Calu3 (cell line): ENCODE measurements at regions not wholly inside any gene's neighbourhood (a gene's known extent, or its start where the extent isn't known, plus 50 kb on each side); places are given as distances from the start of the nearest gene placed in this dataset.

Experiments
- BruUV-seq: library from RNA; stranded (reverse); fragments of 400-500 nt; replicated peaks from 2 replicates; lab custom pipeline; 2021; lab: Mats Ljungman, UMichigan
- CTCF ChIA-PET: fragments of 300-600 bp; sonication (Branson Sonifier 250); formaldehyde crosslinking; loops from one replicate; lab custom pipeline; 2022; ENCODE audit warnings: antibody characterized with exemption; lab: Charles Lee
- DNase-seq: peaks from one replicate; pipeline ENCODE4 v3.0.0; 2022
- H3K27ac Mint-ChIP-seq: one replicate; pipeline ENCODE4 v1.8.0; 2022; ENCODE audit warnings: mixed read lengths; ENCODE audit not compliant: unreplicated experiment
- H3K27me3 Mint-ChIP-seq: one replicate; pipeline ENCODE4 v1.8.0; 2022; ENCODE audit warnings: mixed read lengths; ENCODE audit not compliant: unreplicated experiment
- H3K36me3 Mint-ChIP-seq: one replicate; pipeline ENCODE4 v1.8.0; 2022; ENCODE audit warnings: mild to moderate bottlenecking, moderate library complexity, mixed read lengths; ENCODE audit not compliant: insufficient read depth, unreplicated experiment
- H3K4me1 Mint-ChIP-seq: one replicate; pipeline ENCODE4 v1.8.0; 2022; ENCODE audit warnings: mild to moderate bottlenecking, low read depth, mixed read lengths; ENCODE audit not compliant: unreplicated experiment
- H3K4me3 Mint-ChIP-seq: one replicate; pipeline ENCODE4 v1.8.0; 2022; ENCODE audit warnings: mild to moderate bottlenecking, low read depth, moderate library complexity, mixed read lengths; ENCODE audit not compliant: unreplicated experiment
- H3K9me3 Mint-ChIP-seq: one replicate; pipeline ENCODE4 v1.8.0; 2022; ENCODE audit warnings: low read depth, mixed read lengths; ENCODE audit not compliant: unreplicated experiment
- intact Hi-C: fragments of 100-400 bp; cut with micrococcal nuclease; formaldehyde crosslinking; loops from one replicate; pipeline ENCODE4 v1.10.0; 2022; ENCODE audit not compliant: unreplicated experiment
- TF ChIP-seq, protein P1 (sequence below): fragments of 200-600 bp; IDR thresholded peaks from one replicate; pipeline ENCODE4 v1.8.0; 2022; ENCODE audit warnings: antibody characterized with exemption; ENCODE audit not compliant: unreplicated experiment

DNA sequence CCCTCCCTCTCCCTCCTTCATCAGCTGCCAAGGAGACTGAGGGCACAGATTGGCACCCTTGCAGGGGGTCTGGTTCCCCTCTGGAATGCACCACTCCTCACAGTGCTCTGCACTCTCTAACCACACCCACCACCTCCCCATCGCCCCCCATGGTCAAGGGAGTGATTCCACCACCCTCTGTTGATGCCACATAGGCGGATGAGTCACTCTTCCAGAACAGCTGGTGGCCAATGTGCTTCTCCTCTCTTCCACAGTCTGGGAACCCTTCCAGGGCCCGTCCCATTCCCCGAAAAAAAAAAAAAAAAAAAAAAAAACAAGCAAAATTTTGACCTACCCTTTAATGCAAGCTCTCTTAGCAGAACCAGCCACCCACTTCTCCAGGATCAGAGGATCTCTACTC lies 341.3 kb upstream of the KLF3 start:
- CTCF ChIA-PET, result no interaction called here
- intact Hi-C loops, result no loop called here
- no peak for DNase-seq
- Mint-ChIP-seq H3K27ac (peak overlapping the region; percentile 58), H3K9me3 (peaks cover 2% of the 10 kb centered on the region), H3K27me3 (no peaks in the 10 kb centered on the region), H3K36me3 (no peaks in the 10 kb centered on the region), H3K4me3 (no peak overlapping the region), H3K4me1 (peaks cover 40% of the 10 kb centered on the region)
- no TSS peak for BruUV-seq
- TF ChIP-seq, protein P1, sequence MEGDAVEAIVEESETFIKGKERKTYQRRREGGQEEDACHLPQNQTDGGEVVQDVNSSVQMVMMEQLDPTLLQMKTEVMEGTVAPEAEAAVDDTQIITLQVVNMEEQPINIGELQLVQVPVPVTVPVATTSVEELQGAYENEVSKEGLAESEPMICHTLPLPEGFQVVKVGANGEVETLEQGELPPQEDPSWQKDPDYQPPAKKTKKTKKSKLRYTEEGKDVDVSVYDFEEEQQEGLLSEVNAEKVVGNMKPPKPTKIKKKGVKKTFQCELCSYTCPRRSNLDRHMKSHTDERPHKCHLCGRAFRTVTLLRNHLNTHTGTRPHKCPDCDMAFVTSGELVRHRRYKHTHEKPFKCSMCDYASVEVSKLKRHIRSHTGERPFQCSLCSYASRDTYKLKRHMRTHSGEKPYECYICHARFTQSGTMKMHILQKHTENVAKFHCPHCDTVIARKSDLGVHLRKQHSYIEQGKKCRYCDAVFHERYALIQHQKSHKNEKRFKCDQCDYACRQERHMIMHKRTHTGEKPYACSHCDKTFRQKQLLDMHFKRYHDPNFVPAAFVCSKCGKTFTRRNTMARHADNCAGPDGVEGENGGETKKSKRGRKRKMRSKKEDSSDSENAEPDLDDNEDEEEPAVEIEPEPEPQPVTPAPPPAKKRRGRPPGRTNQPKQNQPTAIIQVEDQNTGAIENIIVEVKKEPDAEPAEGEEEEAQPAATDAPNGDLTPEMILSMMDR, result no peak

DNA sequence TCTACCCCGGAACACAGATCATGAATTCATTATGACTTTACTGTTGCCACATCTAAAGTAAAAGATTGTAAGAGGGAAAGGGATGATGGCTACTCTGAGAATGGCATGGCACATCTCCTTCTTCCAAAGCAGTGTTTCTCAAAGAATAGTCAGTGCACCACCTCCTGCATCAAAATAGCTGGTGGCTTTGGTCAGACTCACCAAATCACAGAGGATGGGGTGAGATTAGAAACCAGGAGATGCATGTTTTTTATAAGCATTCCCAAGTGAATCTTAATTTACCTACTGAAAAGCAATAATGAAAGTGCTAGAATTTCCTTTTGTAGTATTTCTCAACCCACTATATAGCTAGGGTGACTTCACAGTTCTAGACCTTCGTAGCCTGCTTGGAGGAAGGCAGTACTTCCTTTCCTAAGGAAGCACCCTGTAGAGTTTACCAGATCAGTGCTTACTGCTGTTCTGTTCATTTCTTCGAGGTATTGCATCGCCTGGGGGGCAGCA lies 340.8 kb upstream of the KLF3 start:
- Mint-ChIP-seq H3K36me3 (no peaks in the 10 kb centered on the region), H3K4me3 (no peak overlapping the region), H3K4me1 (peaks cover 41% of the 10 kb centered on the region), H3K27me3 (no peaks in the 10 kb centered on the region), H3K27ac (peak overlapping the region; percentile 58), H3K9me3 (peaks cover 2% of the 10 kb centered on the region)
- no peak for DNase-seq
- CTCF ChIA-PET, result no interaction called here
- no TSS peak for BruUV-seq
- intact Hi-C loops, result no loop called here
- TF ChIP-seq, protein P1, result no peak

DNA sequence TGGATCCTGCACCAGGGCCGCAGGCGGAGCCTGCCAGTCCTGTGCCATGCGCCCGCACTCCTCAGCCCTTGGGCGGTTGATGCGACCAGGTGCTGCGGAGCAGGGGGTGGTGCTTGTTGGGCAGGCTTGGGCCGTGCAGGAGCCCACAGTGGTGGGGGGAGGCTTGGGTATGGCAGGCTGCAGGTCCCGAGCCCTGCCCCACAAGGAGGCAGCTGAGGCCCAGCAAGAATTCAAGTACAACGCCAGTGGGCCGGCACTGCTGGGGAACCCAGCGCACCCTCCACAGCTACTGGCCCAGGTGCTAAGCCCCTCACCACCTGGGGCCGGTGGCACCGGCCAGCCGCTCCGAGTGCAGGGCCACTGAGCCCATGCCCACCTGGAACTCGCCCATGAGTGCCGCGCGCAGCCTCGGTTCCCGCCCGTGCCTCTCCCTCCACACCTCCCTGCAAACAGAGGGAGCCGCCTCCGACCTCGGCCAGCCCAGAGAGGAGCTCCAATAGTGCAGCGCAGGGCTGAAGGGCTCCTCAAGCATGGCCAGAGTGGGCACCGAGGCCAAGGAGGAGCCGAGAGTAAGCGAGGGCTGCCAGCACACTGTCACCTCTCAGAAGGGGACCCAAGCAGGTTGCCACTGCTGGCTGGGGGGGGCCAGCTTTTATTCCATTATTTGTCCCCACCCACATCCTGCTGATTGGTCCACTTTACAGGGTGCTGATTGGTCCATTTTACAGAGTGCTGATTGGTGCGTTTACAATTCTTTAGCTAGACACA lies 339.0 kb upstream of the KLF3 start:
- H3K27ac Mint-ChIP-seq, result no peak overlapping the region
- no TSS peak for BruUV-seq
- H3K9me3 Mint-ChIP-seq, result peaks cover 2% of the 10 kb centered on the region
- CTCF ChIA-PET, result no interaction called here
- H3K4me1 Mint-ChIP-seq, result peaks cover 42% of the 10 kb centered on the region
- intact Hi-C loops, result no loop called here
- no peak overlapping the region for H3K4me3 Mint-ChIP-seq
- H3K27me3 Mint-ChIP-seq, result no peaks in the 10 kb centered on the region
- TF ChIP-seq, protein P1, result no peak
- DNase-seq, result no peak
- no peaks in the 10 kb centered on the region for H3K36me3 Mint-ChIP-seq

DNA sequence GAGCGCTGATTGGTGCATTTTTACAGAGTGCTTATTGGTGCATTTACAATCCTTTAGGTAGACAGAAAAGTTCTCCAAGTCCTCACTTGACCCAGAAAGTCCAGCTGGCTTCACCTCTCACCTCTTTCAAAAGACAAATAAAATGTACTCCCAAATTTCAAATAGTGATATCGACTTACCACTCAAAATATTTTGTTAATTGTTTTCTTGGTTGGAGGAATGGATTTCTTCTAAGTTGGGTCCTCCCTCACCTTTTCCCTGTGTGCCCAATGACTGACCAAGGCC lies 338.4 kb upstream of the KLF3 start:
- Mint-ChIP-seq H3K36me3 (no peaks in the 10 kb centered on the region), H3K27me3 (no peaks in the 10 kb centered on the region), H3K4me1 (peaks cover 37% of the 10 kb centered on the region), H3K27ac (no peak overlapping the region), H3K4me3 (no peak overlapping the region), H3K9me3 (peaks cover 2% of the 10 kb centered on the region)
- intact Hi-C loops, result no loop called here
- no TSS peak for BruUV-seq
- CTCF ChIA-PET, result no interaction called here
- TF ChIP-seq, protein P1, result no peak
- no peak for DNase-seq
